ENCODE measurements at regions not wholly inside any gene's neighbourhood (a gene's known extent, or its start where the extent isn't known, plus 50 kb on each side); places are given as distances from the start of the nearest gene placed in this dataset.

- TF ChIP-seq CTCF (IDR thresholded peaks at IDR 0.05) = no peak
- TF ChIP-seq POLR2A (IDR thresholded peaks at IDR 0.05) = no peak
These were observed 52.7 kb upstream of the LHX1 start for GRCh38 chr17:36884495-36885152.

Data from tibial nerve (tissue), 3 donors.